HT1080 (cell line): ENCODE measurements at regions not wholly inside any gene's neighbourhood (a gene's known extent, or its start where the extent isn't known, plus 50 kb on each side); places are given as distances from the start of the nearest gene placed in this dataset. TPM values are rescaled to one million over a fixed set of nuclear protein-coding genes. Genes with fewer than 3 reads are reported as not detected.

ENCODE experiments used
- DNase-seq: peaks from one replicate; pipeline ENCODE4 v3.0.0-alpha.2; 2015; ENCODE audit warnings: low read depth
- small RNA-seq: library from RNA; depleted of rRNA; stranded (forward); fragments of <200 nt; gene quantifications from one replicate; pipeline ENCODE3, GENCODE V24; 2014

- no peak for DNase-seq
These were observed 76.5 kb upstream of the C1orf21 start for GRCh38 chr1:184310157-184310819.

DNA sequence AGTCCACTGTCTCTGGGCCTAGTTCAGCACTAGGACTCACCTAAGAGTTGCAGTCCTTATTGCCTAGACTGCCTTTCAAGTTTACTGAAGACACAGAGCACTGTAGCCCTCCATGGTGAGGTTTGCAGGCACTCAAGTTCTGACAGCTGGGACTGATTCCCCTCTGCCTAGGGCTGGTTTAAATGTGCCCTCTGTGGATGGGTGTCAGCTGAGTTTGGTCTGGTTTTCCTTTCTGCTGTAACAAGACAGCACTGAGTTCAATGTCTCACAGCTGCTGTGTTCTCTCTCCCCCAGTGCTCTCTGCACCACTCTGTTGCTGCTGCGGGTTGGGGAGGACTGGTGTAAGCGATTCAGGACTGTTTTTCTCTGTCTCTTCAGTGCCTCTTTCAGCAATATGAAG is 75.2 kb upstream of the C1orf21 start:
- no peak for DNase-seq

DNA sequence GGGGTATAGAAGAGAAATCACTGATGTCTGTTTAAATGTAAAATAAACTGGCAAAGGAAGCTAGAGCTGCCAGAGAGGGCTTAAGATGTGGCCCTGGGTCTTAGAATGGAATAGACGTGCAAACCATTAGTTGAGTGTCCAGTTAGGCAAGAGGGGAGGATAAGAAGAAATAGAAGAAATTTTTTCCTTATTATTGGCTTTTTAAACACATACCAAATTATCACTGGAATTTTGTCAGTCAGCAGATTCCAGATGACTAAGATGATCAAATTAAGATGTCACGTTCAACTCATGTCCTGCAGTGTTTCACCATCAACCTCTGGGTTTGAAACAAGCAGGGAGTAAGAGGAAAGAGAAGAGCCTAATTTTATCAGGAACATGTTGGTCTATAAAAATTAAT is 71.6 kb upstream of the C1orf21 start:
- no peak for DNase-seq

GRCh38 chr1:184319879-184320278 is 67.0 kb upstream of the C1orf21 start:
- DNase-seq, result no peak

GRCh38 chr1:184322253-184322652 is 64.6 kb upstream of the C1orf21 start:
- DNase-seq, result no peak

DNA sequence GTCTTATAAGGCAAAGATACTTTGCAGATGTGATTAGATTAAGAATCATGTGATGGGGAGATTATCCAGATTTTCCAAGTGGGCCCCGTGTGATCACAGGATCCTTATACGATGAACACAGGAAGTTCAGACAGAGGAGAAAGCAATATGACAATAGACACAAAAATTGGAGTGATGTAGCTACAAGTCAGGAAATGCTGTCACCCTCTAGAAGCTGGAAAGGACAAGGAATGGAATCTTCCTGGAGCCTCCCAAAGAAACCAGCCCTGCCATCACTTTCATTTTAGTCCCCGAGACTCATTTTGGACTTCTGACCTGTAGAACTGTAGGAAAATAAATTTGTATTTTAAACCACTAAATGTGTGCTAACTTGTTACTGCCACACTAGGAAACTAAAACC is 61.9 kb upstream of the C1orf21 start:
- DNase-seq, result no peak

- no peak for DNase-seq
These were observed 60.6 kb upstream of the C1orf21 start for GRCh38 chr1:184326278-184326677.

- DNase-seq, result no peak
These were observed 57.4 kb upstream of the C1orf21 start for GRCh38 chr1:184329245-184329953.

GRCh38 chr1:184329962-184330868 is 56.6 kb upstream of the C1orf21 start:
- no peak for DNase-seq

GRCh38 chr1:184330875-184331274 is 56.0 kb upstream of the C1orf21 start:
- no peak for DNase-seq

Small RNAs in the stretch of these regions (small RNA-seq; reads per million reads assigned to genes)
- not detected for gene RF00019
